ENCODE measurements at regions not wholly inside any gene's neighbourhood (a gene's known extent, or its start where the extent isn't known, plus 50 kb on each side); places are given as distances from the start of the nearest gene placed in this dataset.

DNA sequence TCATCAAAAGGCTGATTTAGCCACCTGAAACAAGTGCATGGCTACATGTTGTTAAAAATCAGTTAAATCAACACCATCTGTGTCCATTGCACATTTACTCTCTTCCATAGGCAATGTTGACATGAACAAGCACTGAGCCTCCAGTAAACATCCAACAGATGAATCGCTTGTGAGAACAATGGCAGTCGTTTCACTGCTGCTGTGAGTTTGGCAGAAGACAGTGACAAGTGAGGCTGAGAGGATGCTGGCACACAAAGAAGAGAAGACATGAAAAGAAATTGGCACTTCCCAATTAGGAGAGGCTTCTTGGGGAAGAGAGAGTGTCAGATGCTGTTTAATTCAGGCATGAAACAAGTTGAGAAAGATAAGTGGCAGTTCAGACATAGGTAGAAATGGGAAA is 227.4 kb upstream of the STT3B start:
- no peaks in the 10 kb centered on the region for H3K9me3 ChIP-seq (ENCODE audit: low read depth)
- H3K27ac ChIP-seq = no peak overlapping the region
- no peak overlapping the region for H3K27ac Mint-ChIP-seq
- no peak overlapping the region for H3K4me3 ChIP-seq
- H3K79me2 ChIP-seq (ENCODE audit: low read depth) = no peaks in the 10 kb centered on the region
- peaks cover 10% of the 10 kb centered on the region for H3K4me1 ChIP-seq
- H3K4me2 ChIP-seq = peak overlapping the region; percentile 20
- no peaks in the 10 kb centered on the region for H3K4me1 Mint-ChIP-seq
- no peaks in the 10 kb centered on the region for H3K36me3 ChIP-seq
- no peak overlapping the region for H3K4me3 Mint-ChIP-seq
- no peaks in the 10 kb centered on the region for H4K20me1 ChIP-seq (ENCODE audit: low read depth)
- no peak overlapping the region for H3K9ac ChIP-seq
- peak; percentile 39 for DNase-seq (ENCODE audit: low spot score)
- H3F3A ChIP-seq (ENCODE audit: low read depth) = no peaks in the 10 kb centered on the region
- no peaks in the 10 kb centered on the region for H3K36me3 Mint-ChIP-seq
- H3K27me3 Mint-ChIP-seq (ENCODE audit: insufficient read depth, low read depth) = peaks cover 3% of the 10 kb centered on the region
- no peaks in the 10 kb centered on the region for H3K27me3 ChIP-seq
- no peak overlapping the region for H2AFZ ChIP-seq (replicated peaks)
- H3K9me3 Mint-ChIP-seq = peaks cover 2% of the 10 kb centered on the region
- no peak for TF ChIP-seq EZH2 (IDR thresholded peaks at IDR 0.05)
- TF ChIP-seq, protein P1, sequence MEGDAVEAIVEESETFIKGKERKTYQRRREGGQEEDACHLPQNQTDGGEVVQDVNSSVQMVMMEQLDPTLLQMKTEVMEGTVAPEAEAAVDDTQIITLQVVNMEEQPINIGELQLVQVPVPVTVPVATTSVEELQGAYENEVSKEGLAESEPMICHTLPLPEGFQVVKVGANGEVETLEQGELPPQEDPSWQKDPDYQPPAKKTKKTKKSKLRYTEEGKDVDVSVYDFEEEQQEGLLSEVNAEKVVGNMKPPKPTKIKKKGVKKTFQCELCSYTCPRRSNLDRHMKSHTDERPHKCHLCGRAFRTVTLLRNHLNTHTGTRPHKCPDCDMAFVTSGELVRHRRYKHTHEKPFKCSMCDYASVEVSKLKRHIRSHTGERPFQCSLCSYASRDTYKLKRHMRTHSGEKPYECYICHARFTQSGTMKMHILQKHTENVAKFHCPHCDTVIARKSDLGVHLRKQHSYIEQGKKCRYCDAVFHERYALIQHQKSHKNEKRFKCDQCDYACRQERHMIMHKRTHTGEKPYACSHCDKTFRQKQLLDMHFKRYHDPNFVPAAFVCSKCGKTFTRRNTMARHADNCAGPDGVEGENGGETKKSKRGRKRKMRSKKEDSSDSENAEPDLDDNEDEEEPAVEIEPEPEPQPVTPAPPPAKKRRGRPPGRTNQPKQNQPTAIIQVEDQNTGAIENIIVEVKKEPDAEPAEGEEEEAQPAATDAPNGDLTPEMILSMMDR (IDR thresholded peaks at IDR 0.05) = no peak
- no peak for TF ChIP-seq EZH2phosphoT487 (IDR thresholded peaks at IDR 0.05)

DNA sequence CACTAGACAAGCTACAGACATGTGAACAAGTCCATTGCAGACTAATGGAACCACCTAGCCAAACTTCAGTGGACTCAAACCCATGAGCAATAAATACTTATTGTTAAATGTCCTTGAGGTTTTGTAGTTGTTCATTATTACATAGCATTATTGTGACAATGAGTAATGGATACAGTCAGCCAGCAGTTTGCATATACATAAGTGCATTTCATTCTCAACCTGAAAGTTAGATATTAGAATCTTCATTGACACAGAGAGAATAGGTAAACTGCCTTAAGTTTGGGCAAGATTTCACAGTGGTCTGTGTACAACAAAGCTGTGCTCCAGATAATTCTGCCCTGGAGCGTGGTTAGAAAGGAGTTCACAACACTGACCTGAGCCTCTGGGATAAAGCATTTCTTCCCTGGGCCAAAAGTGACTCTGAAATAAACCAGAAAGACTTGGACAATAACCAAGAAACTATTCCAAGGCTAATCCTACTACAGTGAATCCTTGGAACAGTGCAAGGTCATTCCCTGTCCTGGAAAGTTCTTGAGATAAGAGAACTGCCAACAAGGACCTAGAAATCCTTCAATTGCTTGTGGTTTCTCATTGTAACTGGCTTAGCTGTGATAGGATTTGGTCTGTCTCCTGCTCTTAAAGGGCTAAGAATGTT is 225.5 kb upstream of the STT3B start:
- Histone ChIP-seq H3F3A (ENCODE audit: low read depth) (no peaks in the 10 kb centered on the region), H3K36me3 (no peaks in the 10 kb centered on the region), H3K27ac (no peak overlapping the region), H4K20me1 (ENCODE audit: low read depth) (no peaks in the 10 kb centered on the region), H3K4me3 (no peak overlapping the region), H3K9me3 (ENCODE audit: low read depth) (no peaks in the 10 kb centered on the region), H3K79me2 (ENCODE audit: low read depth) (no peaks in the 10 kb centered on the region), H3K27me3 (no peaks in the 10 kb centered on the region), H3K4me1 (peaks cover 10% of the 10 kb centered on the region), H3K9ac (no peak overlapping the region), H2AFZ (replicated peaks) (no peak overlapping the region), H3K4me2 (no peak overlapping the region)
- Mint-ChIP-seq H3K27me3 (ENCODE audit: insufficient read depth, low read depth) (peaks cover 3% of the 10 kb centered on the region), H3K36me3 (no peaks in the 10 kb centered on the region), H3K4me3 (no peak overlapping the region), H3K9me3 (peaks cover under 1% of the 10 kb centered on the region), H3K27ac (no peak overlapping the region), H3K4me1 (no peaks in the 10 kb centered on the region)
- no peak for DNase-seq (ENCODE audit: low spot score)
- TF ChIP-seq, protein P1 (IDR thresholded peaks at IDR 0.05) = no peak
- TF ChIP-seq EZH2 (IDR thresholded peaks at IDR 0.05) = no peak

DNA sequence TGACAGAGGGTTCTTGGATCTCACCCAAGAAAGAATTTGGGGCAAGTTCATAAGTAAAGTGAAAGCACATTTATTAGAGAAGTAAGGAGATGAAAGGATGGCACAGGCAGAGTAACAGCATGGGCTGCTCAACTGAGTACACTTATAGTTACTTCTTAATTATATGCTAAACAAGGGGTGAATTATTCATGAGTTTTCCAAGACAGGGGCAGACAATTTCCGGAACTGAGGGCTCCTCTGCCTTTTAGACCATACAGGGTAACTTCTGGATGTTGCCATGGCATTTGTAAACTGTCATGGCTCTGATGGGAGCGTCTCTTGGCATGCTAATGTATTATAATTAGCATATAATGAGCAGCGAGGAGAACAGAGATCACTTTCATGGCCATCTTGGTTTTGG is 221.2 kb upstream of the STT3B start:
- Histone ChIP-seq H3K9me3 (ENCODE audit: low read depth) (no peaks in the 10 kb centered on the region), H3K4me2 (no peak overlapping the region), H3F3A (ENCODE audit: low read depth) (no peaks in the 10 kb centered on the region), H3K27ac (no peak overlapping the region), H2AFZ (replicated peaks) (no peak overlapping the region), H3K79me2 (ENCODE audit: low read depth) (no peaks in the 10 kb centered on the region), H4K20me1 (ENCODE audit: low read depth) (no peaks in the 10 kb centered on the region), H3K36me3 (no peaks in the 10 kb centered on the region), H3K4me1 (no peaks in the 10 kb centered on the region), H3K4me3 (no peak overlapping the region), H3K27me3 (no peaks in the 10 kb centered on the region), H3K9ac (no peak overlapping the region)
- Mint-ChIP-seq H3K4me1 (no peaks in the 10 kb centered on the region), H3K9me3 (peaks cover 18% of the 10 kb centered on the region), H3K27me3 (ENCODE audit: insufficient read depth, low read depth) (peaks cover 5% of the 10 kb centered on the region), H3K27ac (no peak overlapping the region), H3K4me3 (no peak overlapping the region), H3K36me3 (peaks cover 5% of the 10 kb centered on the region)
- DNase-seq (ENCODE audit: low spot score) = no peak
- TF ChIP-seq EZH2 (IDR thresholded peaks at IDR 0.05) (no peak), EZH2phosphoT487 (IDR thresholded peaks at IDR 0.05) (no peak)
- TF ChIP-seq, protein P1 (IDR thresholded peaks at IDR 0.05) = no peak

Measured in neural progenitor cell (in vitro differentiated cells).